GM12878 (cell line): ENCODE measurements at regions not wholly inside any gene's neighbourhood (a gene's known extent, or its start where the extent isn't known, plus 50 kb on each side); places are given as distances from the start of the nearest gene placed in this dataset.

ENCODE experiments used
- ATAC-seq: fragments of 200-7000 bp; cut with Tn5 transposase; 3 replicates; pipeline ENCODE4 v1.9.1; 2020; ENCODE audit warnings: mild to moderate bottlenecking, moderate library complexity
- BruUV-seq: library from RNA; stranded (reverse); fragments of 400-500 nt; replicated peaks from 2 replicates; lab custom pipeline; 2021; lab: Mats Ljungman, UMichigan
- CTCF ChIA-PET: fragments of 300-600 bp; sonication (Branson Sonifier 250); formaldehyde crosslinking; extraction: SDS; loops from one replicate; lab custom pipeline; 2021; ENCODE audit warnings: inconsistent platforms; lab: Yijun Ruan, JAX
- POLR2A ChIA-PET: fragments of 350-600 bp; formaldehyde crosslinking; extraction: SDS; loops from one replicate; lab custom pipeline; 2021; ENCODE audit warnings: inconsistent platforms; lab: Charles Lee
- RAD21 ChIA-PET: fragments of 300-600 bp; sonication (Branson Sonifier 250); formaldehyde crosslinking; loops from one replicate; lab custom pipeline; 2023; ENCODE audit warnings: antibody characterized with exemption; ENCODE audit not compliant: unreplicated experiment; lab: Charles Lee
- SMC1A ChIA-PET: fragments of 300-600 bp; sonication (Branson Sonifier 250); formaldehyde crosslinking; loops from one replicate; lab custom pipeline; 2023; ENCODE audit not compliant: unreplicated experiment, uncharacterized antibody; lab: Charles Lee
- DNase-seq: peaks from one replicate; pipeline ENCODE4 v3.0.0-alpha.2; 2011; ENCODE audit warnings: low read depth, low spot score
- FAIRE-seq: peaks from 3 replicates; lab custom pipeline; 2011; peaks lifted over from hg19 to GRCh38; lab: Jason Lieb, UNC
- H2AFZ ChIP-seq: 2 replicates; pipeline ENCODE4 v1.6.0; 2011; ENCODE audit warnings: low read depth, low read length, control low read depth; ENCODE audit not compliant: control insufficient read depth
- H3K27ac ChIP-seq: 2 replicates; pipeline ENCODE4 v1.5.1; 2011; ENCODE audit warnings: control low read depth; ENCODE audit not compliant: control insufficient read depth, insufficient read depth
- H3K27me3 ChIP-seq, 2 experiments: replicated peaks in 1 of 2; 2 replicates each; pipeline versions ENCODE4 v1.6.0 to v1.6.1; 2011; ENCODE audit warnings: low read length in 1 of 2; ENCODE audit not compliant: control insufficient read depth in 2 of 2, insufficient read depth in 2 of 2
- H3K36me3 ChIP-seq, 2 experiments: 2 replicates each; pipeline ENCODE4 v1.5.1; 2011; ENCODE audit warnings: low read length in 1 of 2; ENCODE audit not compliant: control insufficient read depth in 2 of 2, insufficient read depth in 2 of 2
- H3K4me1 ChIP-seq: 2 replicates; pipeline ENCODE4 v1.6.1; 2011; ENCODE audit warnings: mild to moderate bottlenecking, low read length, moderate library complexity, mixed read lengths; ENCODE audit not compliant: control insufficient read depth, insufficient read depth
- H3K4me2 ChIP-seq: 2 replicates; pipeline ENCODE4 v1.6.0; 2011; ENCODE audit warnings: control low read depth; ENCODE audit not compliant: control insufficient read depth, insufficient read depth
- H3K4me3 ChIP-seq: fragments of 200-600 bp; sonication (generic); 2 replicates; pipeline ENCODE4 v1.5.1; 2016
- H3K79me2 ChIP-seq: 2 replicates; pipeline ENCODE4 v1.6.0; 2011; ENCODE audit warnings: low read length; ENCODE audit not compliant: control insufficient read depth, insufficient read depth
- H3K9ac ChIP-seq: 2 replicates; pipeline ENCODE4 v1.8.0; 2011; ENCODE audit warnings: low read length, control low read depth, mixed read lengths; ENCODE audit not compliant: control insufficient read depth, insufficient read depth
- H3K9me3 ChIP-seq: replicated peaks from 3 replicates; pipeline ENCODE4 v1.5.1; 2011; ENCODE audit warnings: mild to moderate bottlenecking, low read length; ENCODE audit not compliant: control insufficient read depth, insufficient read depth
- H4K20me1 ChIP-seq: 2 replicates; pipeline ENCODE4 v1.6.0; 2011; ENCODE audit not compliant: control insufficient read depth, insufficient read depth
- ATF2 ChIP-seq: IDR thresholded peaks from 2 replicates; pipeline ENCODE4 v1.6.1; 2012; ENCODE audit warnings: low read length, inconsistent platforms
- BACH1 ChIP-seq: fragments of 450-650 bp; IDR thresholded peaks from 2 replicates; pipeline ENCODE4 v1.6.1; 2017; ENCODE audit warnings: mild to moderate bottlenecking, borderline replicate concordance
- BRCA1 ChIP-seq: IDR thresholded peaks from 2 replicates; pipeline ENCODE4 v1.6.1; 2011; ENCODE audit warnings: low read depth, low read length, improper control_type of control experiment
- CREM ChIP-seq: IDR thresholded peaks from 2 replicates; pipeline ENCODE4 v1.6.1; 2014; ENCODE audit warnings: antibody characterized with exemption, low read depth
- EED ChIP-seq: sonication (generic); IDR thresholded peaks from 2 replicates; pipeline ENCODE4 v1.6.1; 2016; ENCODE audit warnings: antibody characterized with exemption, low read depth
- IRF3 ChIP-seq: fragments of 450-650 bp; IDR thresholded peaks from 2 replicates; pipeline ENCODE4 v1.6.1; 2014; ENCODE audit warnings: mild to moderate bottlenecking
- IRF5 ChIP-seq: fragments of 450-650 bp; IDR thresholded peaks from 2 replicates; pipeline ENCODE4 v1.6.1; 2017; ENCODE audit warnings: borderline replicate concordance
- JUND ChIP-seq: IDR thresholded peaks from 2 replicates; pipeline ENCODE4 v1.6.1; 2012; ENCODE audit warnings: low read depth, mild to moderate bottlenecking, low read length, improper control_type of control experiment, moderate library complexity
- MTA3 ChIP-seq: IDR thresholded peaks from 2 replicates; pipeline ENCODE4 v1.6.1; 2012; ENCODE audit warnings: low read length, inconsistent platforms, borderline replicate concordance
- NFIC ChIP-seq: IDR thresholded peaks from 2 replicates; pipeline ENCODE4 v1.6.1; 2012; ENCODE audit warnings: low read depth, mild to moderate bottlenecking, inconsistent platforms, low read length, moderate library complexity
- NR2C1 ChIP-seq: fragments of 450-650 bp; IDR thresholded peaks from 2 replicates; pipeline ENCODE4 v1.6.1; 2017; ENCODE audit warnings: antibody characterized with exemption, mild to moderate bottlenecking, moderate library complexity
- POU2F2 ChIP-seq: IDR thresholded peaks from 3 replicates; pipeline ENCODE4 v1.6.1; 2011; ENCODE audit warnings: low read depth, mild to moderate bottlenecking, low read length, borderline replicate concordance
- RELA ChIP-seq: fragments of 450-650 bp; IDR thresholded peaks from 2 replicates; pipeline ENCODE4 v1.8.0; 2014; ENCODE audit warnings: borderline replicate concordance; ENCODE audit not compliant: partially characterized antibody
- RUNX3 ChIP-seq: IDR thresholded peaks from 2 replicates; pipeline ENCODE4 v1.6.1; 2012; ENCODE audit warnings: low read length, inconsistent platforms
- SIN3A ChIP-seq: IDR thresholded peaks from 2 replicates; pipeline ENCODE4 v1.6.1; 2012; ENCODE audit warnings: low read depth, low read length, improper control_type of control experiment
- SIX5 ChIP-seq: IDR thresholded peaks from 2 replicates; pipeline ENCODE4 v1.6.1; 2011; ENCODE audit warnings: mild to moderate bottlenecking, low read depth, low read length, moderate library complexity; ENCODE audit not compliant: severe bottlenecking
- SUZ12 ChIP-seq: fragments of 200-600 bp; sonication (generic); IDR thresholded peaks from one replicate; pipeline ENCODE4 v1.6.1; 2018; ENCODE audit warnings: antibody characterized with exemption, mild to moderate bottlenecking; ENCODE audit not compliant: unreplicated experiment
- ZNF207 ChIP-seq: fragments of 450-650 bp; IDR thresholded peaks from 2 replicates; pipeline ENCODE4 v1.6.1; 2014; ENCODE audit warnings: antibody characterized with exemption, mild to moderate bottlenecking, borderline replicate concordance
- ZNF622 ChIP-seq: fragments of 450-650 bp; IDR thresholded peaks from 2 replicates; pipeline ENCODE4 v1.6.1; 2017; ENCODE audit warnings: mild to moderate bottlenecking, inconsistent platforms
- WGBS: methylation state at CpG from one replicate; pipeline ENCODE4 v1.1.6; 2016; ENCODE audit warnings: low lambda C conversion rate; ENCODE audit not compliant: insufficient replicate concordance, insufficient coverage; ENCODE audit errors: missing lambda C conversion rate; 5-methylcytosine and 5-hydroxymethylcytosine counted together
- in situ Hi-C: fragments of 300-500 bp; cut with MboI; formaldehyde crosslinking; loops from 9 replicates; pipeline ENCODE4 v1.14.3; 2018; ENCODE audit warnings: mixed read lengths
- intact Hi-C: fragments of 100-400 bp; cut with micrococcal nuclease; formaldehyde crosslinking; loops from one replicate; pipeline ENCODE4 v1.14.2; 2022; ENCODE audit not compliant: unreplicated experiment

- TF ChIP-seq IRF3 = no peak
Measured at GRCh38 chr16:17560548-17560947, 89.8 kb upstream of the XYLT1 start (continued).

- BruUV-seq = no TSS peak
- Histone ChIP-seq H3K4me2 (no peak overlapping the region), H3K27ac (no peak overlapping the region), H3K4me3 (no peak overlapping the region), H3K4me1 (peaks cover 7% of the 10 kb centered on the region; the same call in 1 of the 2 replicates), H3K27me3 (no peaks in the 10 kb centered on the region; a peak in 2 of 4 replicates), H3K36me3 (no peaks in the 10 kb centered on the region), H2AFZ (no peak overlapping the region), H4K20me1 (no peaks in the 10 kb centered on the region), H3K9ac (no peak overlapping the region), H3K9me3 (no peaks in the 10 kb centered on the region), H3K79me2 (no peaks in the 10 kb centered on the region)
- TF ChIP-seq SIX5 = no peak
- no peak for TF ChIP-seq ZNF622
- TF ChIP-seq BRCA1 = no peak
- no peak for TF ChIP-seq CREM
- TF ChIP-seq IRF5 = no peak
- TF ChIP-seq JUND = no peak
- no peak for TF ChIP-seq NFIC
- TF ChIP-seq ZNF207 = no peak
- no peak for TF ChIP-seq ATF2
- TF ChIP-seq RUNX3 = no peak
- no peak for TF ChIP-seq EED
- no peak for TF ChIP-seq POU2F2
- no peak for TF ChIP-seq SUZ12
- TF ChIP-seq BACH1 = no peak
- no peak for TF ChIP-seq MTA3
- no peak for TF ChIP-seq RELA
- TF ChIP-seq NR2C1 = no peak
- no peak for TF ChIP-seq SIN3A
- DNase-seq (no peak), FAIRE-seq (no peak), ATAC-seq (no peak)
- CTCF ChIA-PET = interaction anchor here (1.2 kb wide), 1 partner anchor 20 kb away, joined by 4 read pairs; no protein-coding TSS in a partner anchor
- RAD21 ChIA-PET = interaction anchor here (1.2 kb wide), 1 partner anchor 20 kb away, joined by 4 read pairs; no protein-coding TSS in a partner anchor
- intact Hi-C loops = loop anchor here (10.0 kb wide), 1 partner anchor 55 kb away; no protein-coding TSS in a partner anchor
- in situ Hi-C loops = loop anchor here (25.0 kb wide), 1 partner anchor 1203 kb away; no protein-coding TSS in a partner anchor
- 53% methylated on average over 6 of the region's 6 CpGs for WGBS
- SMC1A ChIA-PET = interaction anchor here (1.8 kb wide), 1 partner anchor 19 kb away, joined by 5 read pairs; no protein-coding TSS in a partner anchor
- POLR2A ChIA-PET = no interaction called here
Measured at GRCh38 chr16:17559394-17559793, 88.6 kb upstream of the XYLT1 start.
